ENCODE measurements at regions not wholly inside any gene's neighbourhood (a gene's known extent, or its start where the extent isn't known, plus 50 kb on each side); places are given as distances from the start of the nearest gene placed in this dataset.

DNA sequence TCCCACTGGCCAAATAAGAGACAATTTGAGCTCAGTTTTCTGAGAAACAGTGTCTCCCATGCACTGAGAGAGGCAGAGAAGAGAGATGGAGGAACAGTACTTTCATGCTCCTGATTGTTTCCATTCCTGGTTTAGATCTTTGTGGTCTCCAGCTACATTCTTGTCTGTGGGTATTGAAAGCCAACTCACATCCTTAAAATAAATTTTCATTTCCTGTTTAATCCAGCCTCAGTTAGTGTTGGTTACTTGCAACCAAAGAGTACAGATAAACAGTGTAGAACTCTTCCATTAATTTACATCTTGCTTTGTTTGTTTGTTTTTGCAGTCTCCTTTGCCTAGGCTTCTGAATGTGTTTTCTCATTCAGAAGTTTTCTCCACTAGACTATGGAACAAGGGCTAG is 123.7 kb upstream of the CLSTN2 start:
- Mint-ChIP-seq H3K36me3 (ENCODE audit: low read depth) (no peaks in the 10 kb centered on the region), H3K4me1 (no peaks in the 10 kb centered on the region), H3K27me3 (no peaks in the 10 kb centered on the region), H3K9me3 (peaks cover 4% of the 10 kb centered on the region), H3K27ac (no peak overlapping the region), H3K4me3 (no peak overlapping the region)
- no peak for ATAC-seq (replicated peaks)

DNA sequence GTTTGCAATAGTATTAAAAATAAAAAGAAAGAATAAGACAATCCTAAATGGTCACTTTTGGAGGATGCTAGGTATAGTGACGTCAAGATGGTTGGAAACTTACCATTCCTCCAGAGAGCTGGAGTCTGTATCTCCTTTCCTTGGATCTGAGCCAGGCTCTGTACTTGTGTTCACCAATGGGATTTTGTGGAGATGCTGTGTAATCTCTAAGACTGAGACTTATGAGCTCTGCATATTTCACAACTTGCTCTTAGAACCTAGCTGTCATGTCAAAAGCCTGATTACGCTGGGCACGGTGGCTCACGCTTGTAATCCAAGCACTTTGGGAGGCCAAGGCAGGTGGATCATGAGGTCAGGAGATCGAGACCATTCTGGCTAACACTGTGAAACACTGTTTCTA is 126.8 kb upstream of the CLSTN2 start:
- Mint-ChIP-seq H3K36me3 (ENCODE audit: low read depth) (no peaks in the 10 kb centered on the region), H3K9me3 (peaks cover 3% of the 10 kb centered on the region), H3K4me3 (no peak overlapping the region), H3K27me3 (peaks cover 4% of the 10 kb centered on the region), H3K4me1 (no peaks in the 10 kb centered on the region), H3K27ac (no peak overlapping the region)
- no peak for ATAC-seq (replicated peaks)

DNA sequence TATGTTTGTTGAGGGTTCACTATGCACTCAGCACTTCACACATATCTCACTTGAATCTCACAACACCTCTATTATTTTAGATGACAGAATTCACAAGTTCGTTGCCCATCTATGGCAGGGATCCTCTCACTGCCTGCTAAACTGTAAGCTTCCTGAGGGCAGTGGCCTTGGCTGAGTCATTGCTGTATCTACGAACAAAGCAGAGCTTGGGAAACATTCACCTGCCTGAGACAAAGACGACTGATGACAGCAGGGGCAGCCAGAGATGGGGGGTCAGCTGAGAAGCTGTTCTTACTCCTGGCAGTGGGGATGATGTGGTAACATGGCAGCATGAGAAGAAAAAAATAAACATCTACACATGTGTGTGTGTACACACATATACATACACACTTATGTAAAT is 125.5 kb upstream of the NMNAT3 start:
- peaks cover 3% of the 10 kb centered on the region for H3K9me3 Mint-ChIP-seq
- H3K27ac Mint-ChIP-seq: no peak overlapping the region
- H3K27me3 Mint-ChIP-seq: peaks cover 4% of the 10 kb centered on the region
- no peaks in the 10 kb centered on the region for H3K36me3 Mint-ChIP-seq (ENCODE audit: low read depth)
- no peak overlapping the region for H3K4me3 Mint-ChIP-seq
- H3K4me1 Mint-ChIP-seq: no peaks in the 10 kb centered on the region
- ATAC-seq (replicated peaks): no peak

DNA sequence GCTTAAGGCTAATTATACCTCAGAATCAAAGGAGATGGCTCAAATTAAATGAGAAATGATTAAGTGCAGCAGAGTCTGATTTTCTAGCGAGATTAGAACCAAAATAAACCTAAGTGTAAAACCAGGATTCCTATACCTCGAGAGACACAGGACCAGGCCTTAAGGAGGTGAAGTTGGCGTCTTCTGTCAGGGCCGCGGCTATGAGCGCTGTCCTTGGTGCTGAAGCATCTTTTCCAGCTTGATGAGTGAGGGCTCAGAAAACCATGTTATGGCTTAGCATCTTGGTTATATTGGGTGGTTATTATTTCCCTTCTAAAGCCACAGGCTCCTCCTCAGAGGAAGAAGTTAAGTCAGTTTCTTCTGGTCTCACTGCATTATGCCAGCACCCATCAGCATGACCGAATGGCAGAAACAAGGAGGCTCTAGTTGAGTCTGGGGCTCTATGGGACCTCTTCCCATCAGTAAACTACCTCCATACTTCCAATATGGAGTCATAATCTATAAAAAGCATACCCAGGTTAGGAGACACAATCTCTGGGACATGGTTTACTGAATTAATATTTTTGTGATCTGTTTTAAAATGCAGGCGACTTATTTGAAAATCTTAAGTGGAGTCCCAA is 120.1 kb upstream of the NMNAT3 start:
- no peaks in the 10 kb centered on the region for H3K4me1 Mint-ChIP-seq
- no peak overlapping the region for H3K27ac Mint-ChIP-seq
- peaks cover 3% of the 10 kb centered on the region for H3K27me3 Mint-ChIP-seq
- no peak for ATAC-seq (replicated peaks)
- H3K9me3 Mint-ChIP-seq: peaks cover 12% of the 10 kb centered on the region
- H3K36me3 Mint-ChIP-seq (ENCODE audit: low read depth): no peaks in the 10 kb centered on the region
- no peak overlapping the region for H3K4me3 Mint-ChIP-seq

GRCh38 chr3:139794469-139795265 is 116.9 kb upstream of the NMNAT3 start:
- no peaks in the 10 kb centered on the region for H3K36me3 Mint-ChIP-seq (ENCODE audit: low read depth)
- no peak overlapping the region for H3K4me3 Mint-ChIP-seq
- ATAC-seq (replicated peaks): no peak
- peaks cover 25% of the 10 kb centered on the region for H3K9me3 Mint-ChIP-seq
- no peaks in the 10 kb centered on the region for H3K4me1 Mint-ChIP-seq
- no peak overlapping the region for H3K27ac Mint-ChIP-seq
- H3K27me3 Mint-ChIP-seq: peaks cover 8% of the 10 kb centered on the region

DNA sequence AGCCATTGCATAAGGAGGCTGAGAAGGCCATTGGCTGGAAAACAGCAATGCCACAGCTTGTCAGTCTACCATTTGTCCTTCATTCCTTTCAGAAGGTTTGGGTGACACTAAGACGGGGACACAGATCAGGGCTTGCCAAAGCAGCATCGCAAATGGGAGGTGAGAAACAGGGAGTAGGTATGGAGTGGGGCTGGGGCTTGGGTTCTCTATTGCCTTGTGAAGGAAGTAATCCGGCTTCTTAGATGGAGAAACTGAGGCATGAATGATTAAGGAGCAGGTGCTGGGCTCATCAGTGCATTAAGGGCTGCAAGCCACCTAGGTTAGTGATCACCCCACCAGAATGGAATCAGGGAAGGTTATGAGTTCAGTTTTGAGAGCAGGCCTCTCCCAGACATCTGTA is 115.6 kb upstream of the NMNAT3 start:
- peaks cover 8% of the 10 kb centered on the region for H3K27me3 Mint-ChIP-seq
- H3K4me3 Mint-ChIP-seq: no peak overlapping the region
- no peak for ATAC-seq (replicated peaks)
- no peak overlapping the region for H3K27ac Mint-ChIP-seq
- no peaks in the 10 kb centered on the region for H3K4me1 Mint-ChIP-seq
- H3K36me3 Mint-ChIP-seq (ENCODE audit: low read depth): no peaks in the 10 kb centered on the region
- H3K9me3 Mint-ChIP-seq: peaks cover 25% of the 10 kb centered on the region

- ATAC-seq (replicated peaks): no peak
- no peak overlapping the region for H3K4me3 Mint-ChIP-seq
These were observed 102.8 kb upstream of the NMNAT3 start for GRCh38 chr3:139780593-139780992.

GRCh38 chr3:139778682-139779233 is 101.0 kb upstream of the NMNAT3 start:
- no peak overlapping the region for H3K4me3 Mint-ChIP-seq
- ATAC-seq (replicated peaks): no peak
- no peaks in the 10 kb centered on the region for H3K4me1 Mint-ChIP-seq
- no peaks in the 10 kb centered on the region for H3K9me3 Mint-ChIP-seq
- no peaks in the 10 kb centered on the region for H3K36me3 Mint-ChIP-seq (ENCODE audit: low read depth)
- peaks cover 6% of the 10 kb centered on the region for H3K27me3 Mint-ChIP-seq
- H3K27ac Mint-ChIP-seq: no peak overlapping the region

More at GRCh38 chr3:139780593-139780992, 102.8 kb upstream of the NMNAT3 start:
- Mint-ChIP-seq H3K4me1 (no peaks in the 10 kb centered on the region), H3K27me3 (peaks cover 6% of the 10 kb centered on the region), H3K27ac (no peak overlapping the region), H3K36me3 (ENCODE audit: low read depth) (no peaks in the 10 kb centered on the region), H3K9me3 (no peaks in the 10 kb centered on the region)

DNA sequence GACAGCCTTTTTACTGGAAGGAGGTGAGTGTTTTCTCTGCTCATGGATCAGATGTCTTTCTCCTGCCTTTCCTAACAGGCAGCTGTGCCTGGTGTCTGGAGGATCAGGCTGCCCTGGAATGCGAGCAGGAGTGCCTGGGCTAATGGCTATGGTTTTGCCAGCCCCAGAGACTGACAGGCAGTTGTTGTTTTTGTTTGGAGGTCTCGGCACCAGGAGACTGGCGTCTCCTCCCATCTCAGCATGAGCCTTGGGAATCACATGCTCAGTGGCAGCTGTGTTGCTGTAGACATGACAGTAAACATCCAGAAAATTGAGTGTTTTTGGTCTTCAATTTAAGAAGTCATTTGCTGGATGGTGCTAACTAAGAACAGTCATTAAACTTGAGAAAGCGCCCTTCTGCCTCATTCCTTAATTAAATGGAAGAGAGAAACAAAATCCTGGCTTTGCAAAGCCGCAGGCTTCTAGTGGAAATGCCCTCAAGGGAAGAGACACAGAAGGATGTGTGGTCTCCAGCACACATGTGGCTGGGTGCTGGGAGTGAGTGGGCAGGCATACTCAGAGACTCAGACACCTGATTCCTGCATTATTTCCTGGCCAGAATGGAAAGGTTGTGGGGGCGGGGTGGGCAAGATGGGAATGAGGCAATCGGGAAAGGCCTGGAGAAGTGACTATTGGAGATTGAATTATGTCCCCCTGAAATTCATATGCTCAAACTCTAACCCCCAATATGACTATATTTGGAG is 97.0 kb upstream of the NMNAT3 start:
- ATAC-seq (replicated peaks): no peak
- no peak overlapping the region for H3K4me3 Mint-ChIP-seq
- H3K27me3 Mint-ChIP-seq: peaks cover 15% of the 10 kb centered on the region
- H3K4me1 Mint-ChIP-seq: no peaks in the 10 kb centered on the region
- no peaks in the 10 kb centered on the region for H3K9me3 Mint-ChIP-seq
- no peak overlapping the region for H3K27ac Mint-ChIP-seq
- H3K36me3 Mint-ChIP-seq (ENCODE audit: low read depth): no peaks in the 10 kb centered on the region

GRCh38 chr3:139772539-139773500 is 95.0 kb upstream of the NMNAT3 start:
- Mint-ChIP-seq H3K27me3 (peaks cover 13% of the 10 kb centered on the region), H3K4me3 (no peak overlapping the region), H3K36me3 (ENCODE audit: low read depth) (no peaks in the 10 kb centered on the region)

GRCh38 chr3:139771331-139771730 is 93.6 kb upstream of the NMNAT3 start:
- Mint-ChIP-seq H3K27ac (no peak overlapping the region), H3K4me3 (no peak overlapping the region), H3K36me3 (ENCODE audit: low read depth) (no peaks in the 10 kb centered on the region), H3K9me3 (no peaks in the 10 kb centered on the region), H3K4me1 (no peaks in the 10 kb centered on the region), H3K27me3 (peaks cover 13% of the 10 kb centered on the region)
- no peak for ATAC-seq (replicated peaks)

More at GRCh38 chr3:139772539-139773500, 95.0 kb upstream of the NMNAT3 start:
- H3K9me3 Mint-ChIP-seq: no peaks in the 10 kb centered on the region
- H3K4me1 Mint-ChIP-seq: no peaks in the 10 kb centered on the region
- no peak for ATAC-seq (replicated peaks)
- H3K27ac Mint-ChIP-seq: no peak overlapping the region

GRCh38 chr3:139770577-139770976 is 92.8 kb upstream of the NMNAT3 start:
- Mint-ChIP-seq H3K36me3 (ENCODE audit: low read depth) (no peaks in the 10 kb centered on the region), H3K4me1 (no peaks in the 10 kb centered on the region), H3K9me3 (no peaks in the 10 kb centered on the region), H3K4me3 (no peak overlapping the region), H3K27ac (no peak overlapping the region), H3K27me3 (peaks cover 10% of the 10 kb centered on the region)
- no peak for ATAC-seq (replicated peaks)

- H3K4me3 Mint-ChIP-seq: no peak overlapping the region
- no peaks in the 10 kb centered on the region for H3K4me1 Mint-ChIP-seq
- no peaks in the 10 kb centered on the region for H3K36me3 Mint-ChIP-seq (ENCODE audit: low read depth)
- no peak overlapping the region for H3K27ac Mint-ChIP-seq
- no peaks in the 10 kb centered on the region for H3K9me3 Mint-ChIP-seq
- ATAC-seq (replicated peaks): no peak
- peaks cover 10% of the 10 kb centered on the region for H3K27me3 Mint-ChIP-seq
These were observed 92.0 kb upstream of the NMNAT3 start for GRCh38 chr3:139769796-139770195.

DNA sequence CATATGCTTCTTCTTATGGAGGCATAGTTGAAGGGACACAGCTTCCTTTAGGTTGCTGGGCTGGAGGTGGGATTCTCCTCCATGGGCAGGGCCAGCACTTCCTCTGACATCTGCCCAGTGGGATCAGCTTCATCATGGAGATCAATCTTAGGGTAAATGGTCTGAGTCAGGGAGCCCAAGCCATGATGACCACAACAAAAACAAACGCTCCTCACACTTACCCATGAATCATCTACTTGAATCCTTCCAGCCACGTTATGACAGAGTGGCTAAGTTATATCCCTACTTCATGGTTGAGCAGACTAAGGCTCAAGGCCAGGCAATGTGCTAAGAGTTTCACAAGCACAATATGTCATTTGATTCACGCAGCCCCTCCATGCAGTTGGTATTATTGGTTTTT is 87.2 kb upstream of the NMNAT3 start:
- Mint-ChIP-seq H3K27me3 (no peaks in the 10 kb centered on the region), H3K4me1 (no peaks in the 10 kb centered on the region), H3K9me3 (no peaks in the 10 kb centered on the region), H3K27ac (no peak overlapping the region), H3K36me3 (ENCODE audit: low read depth) (no peaks in the 10 kb centered on the region), H3K4me3 (no peak overlapping the region)
- ATAC-seq (replicated peaks): peak; percentile 44
